D341Med (cell line): ENCODE measurements at regions not wholly inside any gene's neighbourhood (a gene's known extent, or its start where the extent isn't known, plus 50 kb on each side); places are given as distances from the start of the nearest gene placed in this dataset.

Experiments
- DNase-seq: peaks from one replicate; pipeline ENCODE4 v3.0.0; 2012; ENCODE audit warnings: low spot score

DNA sequence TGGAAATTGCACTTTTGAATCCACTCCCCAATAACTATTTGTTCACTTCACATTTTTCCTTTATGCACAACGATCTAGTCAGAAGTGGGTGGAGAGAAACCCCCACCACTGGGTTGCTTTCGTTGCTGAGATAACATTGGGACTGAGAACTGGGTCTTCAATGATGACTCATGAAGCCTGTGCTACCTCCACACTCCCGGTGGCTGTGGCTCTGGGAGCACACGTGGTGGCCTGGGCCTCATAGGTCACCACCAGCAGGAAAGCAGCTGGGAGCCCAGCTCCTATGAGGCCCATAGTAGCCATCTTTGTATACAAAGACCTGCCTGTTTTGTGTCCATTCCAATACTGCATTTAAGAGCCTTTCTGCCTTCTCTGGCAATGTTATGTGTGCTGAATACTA lies 178.0 kb upstream of the SASH1 start:
- DNase-seq = no peak

DNA sequence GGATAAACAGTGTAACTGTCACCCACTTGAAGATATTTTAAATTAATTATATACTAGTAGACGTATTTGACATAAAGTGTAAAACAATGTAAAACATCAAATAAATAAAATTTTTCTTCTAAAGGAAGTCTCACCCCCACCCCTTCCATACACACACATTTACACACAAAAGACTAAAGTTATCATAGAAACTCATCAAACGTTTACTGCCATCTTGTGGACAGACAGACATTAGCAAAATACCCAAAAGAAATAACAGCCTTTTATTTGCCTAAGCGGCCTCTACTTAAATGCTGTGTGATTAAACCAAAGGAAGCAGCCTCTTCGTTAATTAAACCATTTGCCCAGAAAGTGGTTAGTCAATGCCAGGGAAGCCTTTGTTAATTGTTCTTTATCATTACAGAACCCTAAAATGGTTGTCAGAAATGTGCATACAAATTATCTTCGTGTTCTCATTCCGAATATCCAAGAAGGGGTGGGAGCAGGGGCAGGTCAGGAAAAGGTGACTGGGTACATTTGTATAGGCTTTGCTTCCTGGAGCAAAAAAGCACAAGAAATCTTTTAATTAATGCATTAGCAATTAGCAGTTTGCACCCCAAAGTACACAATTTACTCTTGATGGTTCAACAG lies 176.2 kb upstream of the SASH1 start:
- peak; percentile 46 for DNase-seq

- DNase-seq = no peak
Observed at GRCh38 chr6:148169706-148170105, 172.9 kb upstream of the SASH1 start.

DNA sequence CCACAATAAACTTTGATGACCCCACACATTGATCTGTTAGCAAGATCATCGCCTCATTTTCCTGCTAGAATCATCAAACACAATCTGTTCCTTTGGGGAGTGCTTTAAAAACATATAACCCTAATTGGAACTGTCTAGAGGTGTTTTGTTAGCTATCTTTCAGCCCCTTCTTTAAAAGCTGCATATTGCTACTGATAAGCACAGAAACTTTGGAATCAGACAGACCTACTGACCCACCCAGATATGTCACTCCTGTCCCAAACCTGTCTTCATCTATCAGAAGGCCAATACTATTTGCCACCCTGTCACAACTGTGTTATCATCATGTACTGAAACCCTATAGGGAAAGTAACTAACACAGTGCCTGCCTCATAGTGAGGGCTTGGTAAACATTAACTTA lies 172.4 kb upstream of the SASH1 start:
- no peak for DNase-seq

DNA sequence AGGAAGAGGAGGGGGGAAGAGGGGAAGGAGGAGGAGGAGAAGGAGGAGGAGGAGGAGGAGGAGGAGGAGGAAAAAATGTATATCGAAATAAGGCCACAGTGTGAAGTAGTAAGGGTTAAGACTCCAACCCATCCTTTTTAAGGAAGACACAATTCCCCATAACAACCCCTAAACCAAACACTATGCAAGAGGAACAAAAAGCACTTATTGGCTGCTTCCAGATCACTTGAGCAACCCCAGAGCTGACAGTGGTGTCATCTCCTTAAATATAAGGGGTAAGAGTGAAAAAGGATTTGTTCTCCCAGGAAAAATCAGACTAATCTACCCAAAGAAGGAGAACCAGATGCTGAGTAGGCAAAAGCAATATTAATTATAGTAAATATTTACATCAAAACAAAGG lies 169.1 kb upstream of the SASH1 start:
- no peak for DNase-seq

DNA sequence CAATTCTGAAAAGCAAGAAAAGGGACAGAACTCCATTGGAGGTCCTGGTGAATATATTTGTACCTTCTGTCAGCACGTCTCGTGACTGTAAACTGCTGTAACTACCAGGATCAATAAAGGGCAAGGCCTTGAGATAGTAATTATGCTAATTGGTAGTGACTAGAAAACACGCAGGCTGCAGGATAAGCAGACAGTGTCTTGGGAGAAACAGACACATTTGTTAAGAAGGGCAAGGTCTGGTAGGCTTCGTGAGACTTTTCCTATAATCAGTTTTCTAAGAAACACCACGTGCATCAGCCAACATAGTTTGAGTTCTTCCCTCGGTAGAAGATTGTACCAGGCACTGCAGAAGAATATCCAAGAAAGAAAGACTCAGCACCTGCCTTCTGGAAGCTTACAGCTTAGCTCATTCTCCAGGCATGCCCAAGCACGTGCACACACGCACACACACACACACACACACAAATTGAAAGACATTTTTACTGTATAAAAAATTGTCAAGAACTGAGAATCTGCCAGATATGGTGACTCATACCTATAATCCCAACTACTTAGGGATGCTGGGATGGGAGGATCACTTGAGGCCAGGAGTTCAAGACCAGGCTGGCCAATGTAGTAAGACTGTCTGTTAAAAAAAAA lies 167.0 kb upstream of the SASH1 start:
- no peak for DNase-seq

GRCh38 chr6:148177589-148178233 lies 164.9 kb upstream of the SASH1 start:
- DNase-seq = peak; percentile 58

DNA sequence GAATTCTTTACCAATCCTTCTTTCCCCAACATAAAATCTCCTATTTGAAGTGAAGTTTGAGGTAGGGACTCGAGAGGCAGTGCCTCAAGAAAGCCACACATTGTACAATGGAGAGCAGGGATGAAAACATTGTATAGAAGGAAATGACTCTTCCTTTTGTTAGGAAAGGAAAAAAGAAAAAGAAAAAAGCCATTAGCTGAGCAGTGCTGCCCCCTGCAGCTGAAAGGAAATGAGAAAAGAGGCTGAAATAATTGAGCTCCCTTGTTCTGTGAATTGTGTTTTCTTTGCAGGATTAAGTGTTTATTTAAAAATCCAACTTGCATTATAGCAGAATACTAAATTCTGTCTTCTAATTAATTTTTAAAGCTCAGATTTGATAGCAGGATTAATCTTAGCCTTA lies 162.9 kb upstream of the SASH1 start:
- DNase-seq = no peak

GRCh38 chr6:148182378-148182777 lies 160.3 kb upstream of the SASH1 start:
- no peak for DNase-seq

DNA sequence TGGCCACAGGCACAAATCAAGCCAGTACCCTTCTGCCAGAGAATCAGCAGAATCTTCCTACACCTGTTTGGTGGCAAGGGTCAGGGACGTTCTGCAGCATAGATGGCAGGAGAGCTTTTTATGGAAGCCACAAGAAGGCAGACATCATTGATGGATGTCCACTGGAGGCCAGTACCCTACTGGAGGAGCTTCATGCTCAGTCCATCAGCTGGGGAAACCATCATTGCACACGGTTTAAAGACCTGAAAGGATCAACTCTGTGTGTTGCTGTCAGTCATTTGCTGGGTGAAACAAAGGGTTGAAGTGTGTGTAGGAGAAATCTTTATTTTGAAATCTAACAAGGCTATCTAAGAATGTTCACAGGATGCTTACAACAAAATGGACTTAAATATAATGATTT lies 158.9 kb upstream of the SASH1 start:
- no peak for DNase-seq

GRCh38 chr6:148186916-148187315 lies 155.7 kb upstream of the SASH1 start:
- no peak for DNase-seq

GRCh38 chr6:148192310-148192709 lies 150.3 kb upstream of the SASH1 start:
- no peak for DNase-seq

DNA sequence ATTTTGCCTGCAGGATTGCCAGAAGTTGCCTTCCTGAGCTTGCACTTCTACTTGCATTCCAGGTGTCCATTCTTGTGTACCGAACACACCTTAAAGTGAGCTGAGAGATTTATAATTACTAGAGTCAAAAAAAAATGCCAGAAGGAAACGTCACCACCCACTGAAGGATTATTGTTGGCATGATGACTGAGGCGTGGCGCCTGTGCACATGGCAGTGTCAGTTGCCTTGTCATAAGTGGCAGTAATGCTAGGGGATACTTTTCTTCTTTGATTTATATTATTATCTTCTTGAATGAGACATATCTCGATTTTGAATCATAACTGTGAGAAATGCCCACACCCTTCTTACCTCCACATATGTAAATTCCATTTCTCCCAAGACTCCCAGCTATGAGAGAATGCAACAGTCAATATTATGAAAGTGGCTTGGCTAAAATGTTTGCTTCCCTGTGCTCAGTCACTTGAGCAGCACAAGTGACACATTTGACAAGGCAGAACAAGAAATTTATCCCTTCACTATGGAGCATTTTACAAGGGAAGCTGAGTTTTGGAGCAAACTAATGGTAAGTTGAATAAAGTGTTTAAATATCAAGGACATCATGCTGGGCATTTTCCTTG lies 149.5 kb upstream of the SASH1 start:
- no peak for DNase-seq

DNA sequence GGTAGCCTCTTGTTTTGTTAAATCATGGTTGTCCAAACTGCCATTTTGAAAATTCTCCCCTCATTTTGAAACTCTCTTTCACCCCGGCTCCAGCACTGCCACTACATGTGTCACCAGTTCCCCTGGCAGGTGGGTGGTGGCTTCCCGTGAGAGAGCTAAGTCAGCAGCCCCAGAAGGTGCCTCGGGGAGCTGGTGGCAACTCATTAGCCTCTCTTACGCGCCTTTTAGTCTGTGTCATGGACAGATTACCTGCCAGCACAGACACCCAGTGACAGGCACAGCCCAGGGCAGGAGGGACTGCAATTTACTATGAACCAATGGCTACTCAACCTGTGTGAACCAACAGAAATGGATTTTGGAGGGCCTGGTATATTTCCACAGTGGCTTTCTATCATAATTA lies 147.1 kb upstream of the SASH1 start:
- no peak for DNase-seq

DNA sequence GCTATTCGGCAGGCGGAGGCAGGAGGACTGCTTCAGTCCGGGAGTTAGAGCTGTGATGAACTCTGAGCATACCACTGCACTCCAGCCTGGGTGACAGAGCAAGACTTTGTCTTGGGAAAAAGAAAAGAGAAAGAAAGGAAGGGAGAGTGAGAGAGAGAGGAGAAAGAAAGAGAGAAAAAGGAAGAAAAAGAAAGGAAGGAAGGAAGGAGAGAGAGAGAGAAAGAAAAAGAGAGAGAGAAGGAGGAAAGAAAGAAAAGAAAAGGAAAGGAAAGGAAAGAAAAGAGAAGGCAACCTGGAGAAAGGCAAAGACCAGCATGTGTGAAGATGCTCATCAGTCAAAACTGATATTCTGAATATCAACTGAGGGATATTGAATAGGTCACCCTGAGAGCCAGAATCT lies 143.1 kb upstream of the SASH1 start:
- DNase-seq = no peak

- no peak for DNase-seq
Observed at GRCh38 chr6:148200293-148200692, 142.3 kb upstream of the SASH1 start.

DNA sequence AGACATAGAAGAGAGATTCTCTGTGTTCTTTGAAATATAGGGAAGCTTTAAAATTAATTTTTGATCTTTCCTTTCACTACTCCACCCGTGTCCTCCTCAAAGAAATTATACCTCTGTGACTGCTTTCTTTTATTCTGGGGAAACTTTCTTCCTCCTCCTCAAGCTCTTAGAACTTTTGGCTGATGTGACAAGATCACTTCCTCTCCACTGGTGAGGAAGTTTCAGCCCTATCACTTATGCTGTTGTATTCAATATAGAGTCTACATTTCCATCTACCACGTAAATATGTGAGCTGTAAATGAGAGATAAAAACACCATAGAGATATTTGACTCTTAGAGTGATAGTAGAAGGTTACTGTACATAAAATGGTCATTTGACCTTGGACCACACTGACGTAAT lies 141.9 kb upstream of the SASH1 start:
- DNase-seq = no peak

- DNase-seq = no peak
Observed at GRCh38 chr6:148203281-148203925, 139.2 kb upstream of the SASH1 start.

GRCh38 chr6:148203970-148204369 lies 138.7 kb upstream of the SASH1 start:
- DNase-seq = no peak

- DNase-seq = no peak
Observed at GRCh38 chr6:148208298-148208697, 134.3 kb upstream of the SASH1 start.

- no peak for DNase-seq
Observed at GRCh38 chr6:148211777-148212324, 130.8 kb upstream of the SASH1 start.

GRCh38 chr6:148212366-148212765 lies 130.3 kb upstream of the SASH1 start:
- no peak for DNase-seq
